HG03108 (cell line): ENCODE measurements at regions not wholly inside any gene's neighbourhood (a gene's known extent, or its start where the extent isn't known, plus 50 kb on each side); places are given as distances from the start of the nearest gene placed in this dataset.

Experiments
- ATAC-seq: cut with Tn5 transposase; IDR thresholded peaks from one replicate; pipeline ENCODE4 v1.9.1; 2021; ENCODE audit warnings: moderate library complexity; ENCODE audit not compliant: unreplicated experiment

DNA sequence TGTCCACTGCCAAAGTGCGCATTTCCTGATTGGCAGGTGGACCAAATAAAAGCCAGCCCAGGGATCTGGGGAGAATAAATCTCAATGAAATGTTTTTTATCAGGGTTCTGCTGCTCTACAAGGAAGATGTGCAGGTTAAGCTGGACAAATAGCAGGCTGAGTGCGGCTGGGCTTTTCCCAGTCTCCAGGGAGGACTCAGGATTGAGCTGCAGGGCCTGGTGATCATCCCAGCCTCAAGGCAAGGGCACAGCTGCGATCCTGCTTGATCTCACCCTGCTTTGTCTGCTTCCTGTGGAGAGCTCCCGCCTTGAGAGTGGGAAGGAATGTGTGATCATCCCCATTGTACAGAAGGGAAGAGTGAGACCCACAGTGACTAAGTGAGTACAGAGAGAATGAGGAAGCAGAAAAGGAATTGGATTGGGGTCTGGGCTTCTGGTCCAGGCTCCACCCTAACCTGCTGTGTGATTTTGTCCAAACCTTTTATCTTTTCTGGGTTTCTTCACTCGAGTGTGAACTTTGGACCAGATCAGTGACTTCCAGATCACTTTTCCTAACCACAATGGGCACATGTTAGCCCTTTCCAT is 75.3 kb upstream of the CRHR1 start:
- ATAC-seq = no peak

DNA sequence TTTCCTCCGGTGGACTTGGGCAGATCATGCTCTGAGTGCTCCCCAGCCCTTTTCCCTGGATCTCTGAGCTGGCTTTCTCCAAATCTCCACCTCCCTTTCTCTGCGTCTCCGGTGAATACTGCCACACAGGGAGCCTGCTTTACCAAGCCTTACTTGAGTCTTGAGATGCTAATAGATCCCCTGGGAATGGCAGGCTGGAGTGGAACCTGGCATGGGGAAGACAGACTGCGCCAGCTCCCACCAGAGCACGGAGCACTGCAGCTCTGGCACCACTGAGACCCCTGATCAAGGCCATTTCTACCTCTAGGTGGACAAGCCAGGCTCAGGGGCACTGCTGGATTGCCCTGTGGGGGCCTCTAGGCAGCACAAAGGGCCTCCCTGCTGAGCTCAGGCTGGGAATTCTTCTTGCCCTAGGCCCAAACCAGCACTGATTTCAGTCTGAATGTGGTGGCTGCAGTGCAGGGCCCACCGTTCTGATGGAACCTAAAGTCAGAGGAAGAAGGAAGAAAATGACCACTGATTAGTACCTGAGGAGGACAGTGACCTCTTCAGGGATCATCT is 74.3 kb upstream of the CRHR1 start:
- ATAC-seq = no peak

DNA sequence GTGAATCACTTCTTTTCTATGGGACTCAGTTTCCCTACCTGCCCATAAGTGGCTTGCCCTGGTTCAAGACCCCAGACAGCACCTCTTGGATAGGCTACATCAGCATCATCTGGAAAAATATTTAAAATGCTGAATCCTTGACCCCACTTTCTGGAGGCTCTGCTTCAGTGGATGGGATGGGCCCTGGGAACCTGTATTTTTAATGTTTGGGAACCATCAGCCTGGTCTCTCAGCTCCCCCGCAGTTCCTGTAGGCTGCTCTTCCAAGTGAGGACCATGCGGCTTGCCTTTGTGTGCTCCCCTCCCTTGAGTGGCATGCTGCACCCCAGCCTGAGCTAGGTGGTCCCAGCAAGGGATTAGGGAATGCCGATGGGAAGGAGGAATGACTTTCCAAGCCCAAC is 68.3 kb upstream of the CRHR1 start:
- ATAC-seq = no peak

DNA sequence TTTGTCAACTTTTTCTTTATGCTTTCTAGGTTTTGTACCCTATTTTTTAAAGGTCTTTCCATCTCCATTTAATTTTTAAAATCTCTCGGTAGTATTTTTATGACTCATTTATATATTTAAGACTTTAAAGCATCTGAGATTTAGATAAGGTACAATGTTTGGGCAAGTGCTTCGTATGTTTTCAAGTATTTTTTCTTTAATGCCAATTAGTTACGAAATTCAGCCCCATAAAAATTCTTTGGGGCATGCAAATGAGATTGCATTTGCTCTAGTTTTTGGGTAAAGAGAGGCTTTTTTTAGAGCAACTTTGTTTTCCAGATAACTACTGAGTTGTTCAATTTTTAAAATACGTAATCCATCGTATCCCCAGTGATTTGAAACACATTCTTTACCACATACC is 65.3 kb upstream of the CRHR1 start:
- no peak for ATAC-seq

DNA sequence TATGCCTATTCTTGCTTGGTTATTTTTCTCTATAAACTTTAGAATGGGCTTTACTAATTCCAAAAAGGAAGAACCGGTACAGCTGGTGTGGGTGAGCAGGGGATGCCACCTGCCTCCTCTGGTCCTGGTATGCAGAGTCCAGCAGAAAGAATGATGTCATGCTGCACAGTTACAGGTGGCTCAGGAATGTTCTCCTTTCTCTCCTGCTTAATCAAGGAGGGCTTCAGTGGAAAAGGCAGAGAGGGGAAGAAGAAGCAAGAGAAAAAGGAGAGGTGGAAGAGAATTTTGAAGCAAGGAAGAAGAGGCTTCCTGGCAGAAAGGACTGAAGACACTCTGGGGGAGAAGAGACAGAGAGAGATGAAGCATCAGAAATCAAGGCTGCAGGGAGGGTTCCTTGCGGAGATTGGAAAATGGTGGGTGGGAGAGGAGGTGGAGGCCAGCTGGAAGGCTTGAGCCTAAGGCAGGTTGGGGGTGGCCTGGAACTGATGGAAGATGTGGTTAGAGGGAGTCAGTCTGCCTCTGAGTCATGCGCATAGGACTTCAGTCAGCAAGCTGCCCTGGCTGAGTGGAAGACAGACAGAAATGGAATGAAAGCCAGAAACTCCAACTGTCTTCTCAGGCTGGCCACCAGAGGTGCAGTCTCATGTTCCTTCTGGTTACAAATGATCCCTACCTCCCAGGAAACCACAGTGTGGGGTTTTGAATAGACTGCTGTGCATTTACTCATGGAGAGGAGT is 64.6 kb upstream of the CRHR1 start:
- no peak for ATAC-seq

DNA sequence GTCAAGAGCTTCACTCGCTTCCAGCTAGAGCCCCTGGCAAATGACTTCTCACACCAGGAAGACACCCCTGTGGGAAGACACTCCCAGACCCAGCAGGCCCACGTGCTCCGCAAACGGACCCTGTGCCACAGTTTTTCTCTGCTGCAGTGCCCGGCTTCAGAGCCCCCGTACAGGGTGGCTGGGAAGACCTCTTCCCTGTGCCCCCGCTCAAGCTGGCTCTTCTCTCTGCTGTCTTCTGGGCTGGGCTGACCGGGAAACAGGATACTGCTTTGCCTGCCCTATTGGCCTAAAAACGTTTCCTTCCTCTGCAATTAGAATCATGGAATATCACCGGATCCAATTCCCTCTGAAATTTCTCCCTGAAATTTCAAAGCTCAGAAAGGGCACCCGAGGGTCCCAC is 63.7 kb upstream of the CRHR1 start:
- no peak for ATAC-seq

DNA sequence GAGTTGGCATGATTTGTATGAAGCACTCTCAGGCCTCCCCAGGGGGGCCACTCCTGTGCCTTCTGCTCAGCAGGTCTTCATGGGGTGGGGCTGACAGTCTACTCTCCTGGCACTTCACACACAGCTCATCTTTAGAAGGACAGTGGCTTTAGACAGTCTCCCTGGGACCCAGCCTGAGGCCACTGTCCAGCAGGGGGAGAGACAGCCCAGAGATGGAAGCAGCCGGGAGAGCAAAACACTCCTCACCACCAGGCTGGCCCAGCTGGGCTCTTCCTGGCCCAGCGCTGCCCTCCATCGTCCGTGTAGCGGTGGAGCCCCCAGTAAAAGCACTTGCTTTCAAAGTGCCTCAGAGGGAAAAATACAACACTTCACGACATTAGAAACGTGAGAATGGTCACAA is 62.0 kb upstream of the CRHR1 start:
- no peak for ATAC-seq

DNA sequence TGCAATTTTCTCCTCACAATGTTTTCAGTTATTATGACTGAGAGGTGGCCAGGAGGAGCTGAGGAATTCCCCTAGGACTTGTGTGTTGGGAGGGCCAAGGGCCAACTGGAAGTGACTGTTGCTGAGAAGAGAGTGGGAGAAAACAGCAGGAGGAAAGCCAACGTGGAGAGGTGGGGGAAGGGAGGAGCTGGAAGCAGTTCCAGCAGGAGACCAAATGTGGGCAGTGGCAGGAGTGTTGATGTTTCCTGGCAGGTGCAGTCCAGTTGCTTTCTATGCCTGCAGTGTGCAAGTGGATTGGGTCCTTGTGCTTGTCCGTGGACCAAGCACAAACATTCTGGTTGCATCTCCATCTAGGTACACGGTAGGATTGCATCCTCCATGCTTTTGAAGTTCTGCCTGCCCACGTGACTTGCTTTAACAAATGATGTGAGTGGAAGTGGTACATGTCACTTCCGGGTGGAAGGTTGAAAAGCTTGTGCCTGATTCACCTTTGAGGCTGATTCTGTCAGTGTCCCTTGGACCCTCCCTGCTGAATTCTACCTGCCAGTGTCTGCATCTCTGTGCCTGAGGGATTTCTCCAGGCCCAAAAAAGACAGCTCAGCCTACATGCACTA is 54.7 kb upstream of the CRHR1 start:
- no peak for ATAC-seq

DNA sequence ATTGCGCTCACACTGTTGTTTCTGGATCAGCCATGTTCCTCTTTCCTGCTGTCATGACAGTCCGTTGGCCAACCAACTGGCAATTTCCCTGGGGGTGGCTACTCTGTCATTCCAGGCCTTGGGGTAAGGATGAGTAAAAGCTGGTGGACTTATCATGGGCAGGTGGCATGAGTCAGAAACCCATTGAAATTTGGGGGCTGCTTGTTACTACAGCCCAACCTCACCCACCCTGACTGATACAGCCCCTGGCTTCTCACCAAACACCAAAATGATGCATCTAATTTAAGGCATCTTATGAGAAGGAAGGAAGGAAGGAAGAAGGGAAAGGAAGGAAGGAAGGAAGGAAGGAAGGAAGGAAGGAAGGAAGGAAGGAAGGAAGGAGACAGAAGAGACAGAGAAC is 53.9 kb upstream of the CRHR1 start:
- ATAC-seq = no peak

DNA sequence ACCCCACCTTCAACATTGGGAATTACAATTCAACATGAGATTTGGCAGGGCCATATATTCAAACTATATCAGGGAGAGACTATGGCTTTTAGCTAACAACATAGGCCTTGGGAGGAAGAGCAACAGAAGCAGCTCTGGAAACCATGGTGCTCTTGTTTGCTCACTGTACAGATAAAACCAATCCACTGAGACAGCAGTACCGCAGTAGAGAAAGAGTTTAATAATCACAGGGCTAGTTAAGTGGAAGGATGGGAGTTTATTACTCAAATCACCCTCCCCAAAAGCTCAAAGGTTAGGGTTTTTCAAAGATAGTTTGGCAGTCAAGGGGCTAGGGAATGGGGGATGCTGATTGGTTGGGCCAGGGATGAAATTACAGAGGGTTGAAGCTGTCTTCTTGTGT is 52.7 kb upstream of the CRHR1 start:
- ATAC-seq = no peak

DNA sequence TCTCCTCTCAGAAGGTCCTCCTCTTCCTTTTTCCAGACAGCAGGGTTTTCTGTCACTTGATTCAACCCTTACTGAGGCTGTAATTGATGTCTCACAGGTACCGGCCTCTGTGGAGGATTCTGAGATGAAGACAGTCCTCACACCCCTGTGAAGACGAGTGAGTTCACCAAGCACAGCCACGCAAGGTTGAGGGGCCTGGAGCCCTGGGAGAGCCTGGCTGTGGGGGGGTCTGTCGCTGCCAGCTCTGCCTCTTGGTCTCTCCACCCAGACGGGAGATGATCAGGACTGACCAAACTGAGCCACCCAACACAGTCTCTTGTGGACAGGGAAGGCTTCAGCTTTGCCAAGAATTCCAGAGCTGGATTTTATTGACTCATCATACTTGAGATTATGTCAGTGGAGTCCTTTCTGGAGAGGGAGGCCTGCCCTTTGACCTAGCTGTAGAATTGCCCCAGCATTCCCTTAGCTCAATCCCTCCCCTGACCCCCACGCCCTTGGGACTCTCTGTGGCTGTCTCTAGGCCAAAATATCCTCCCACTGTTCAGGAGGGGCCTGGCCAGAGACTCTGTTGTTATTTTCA is 51.1 kb upstream of the CRHR1 start:
- no peak for ATAC-seq

DNA sequence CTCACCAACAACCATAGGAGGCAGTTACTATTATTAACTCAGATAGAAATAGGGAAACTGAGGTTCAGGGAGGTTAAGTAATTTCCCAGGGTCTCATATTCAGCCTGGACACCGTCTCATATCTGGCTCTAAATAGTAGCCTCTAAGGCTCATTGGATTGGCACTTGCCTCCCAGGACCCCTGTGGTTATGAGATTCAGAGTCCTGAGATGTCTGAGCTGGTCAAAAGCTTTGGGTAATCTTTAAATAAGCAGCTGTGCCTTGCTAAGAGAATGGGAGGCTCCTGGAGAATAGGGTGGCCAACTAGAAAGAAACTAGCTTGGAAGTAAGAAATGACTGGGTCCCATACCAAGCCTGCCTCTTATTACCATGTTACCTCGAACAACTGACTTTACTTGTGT is 50.3 kb upstream of the CRHR1 start:
- no peak for ATAC-seq
